H1 (cell line): ENCODE measurements at regions not wholly inside any gene's neighbourhood (a gene's known extent, or its start where the extent isn't known, plus 50 kb on each side); places are given as distances from the start of the nearest gene placed in this dataset.

Experiments
- CTCF ChIA-PET: fragments of 300-600 bp; sonication (Branson Sonifier 250); formaldehyde crosslinking; loops from one replicate; lab custom pipeline; 2021; ENCODE audit not compliant: partially characterized antibody; lab: Charles Lee
- POLR2A ChIA-PET: fragments of 300-600 bp; sonication (Branson Sonifier 250); formaldehyde crosslinking; loops from one replicate; lab custom pipeline; 2021; ENCODE audit warnings: inconsistent platforms; ENCODE audit not compliant: partially characterized antibody; lab: Charles Lee
- DNase-seq, 2 experiments: peaks; one replicate each; pipeline versions ENCODE4 v3.0.0 to v3.0.0-alpha.2; 2010 to 2022; ENCODE audit warnings: low spot score in 2 of 2, low read depth in 1 of 2, mixed read lengths in 1 of 2
- FAIRE-seq: peaks from 2 replicates; lab custom pipeline; 2011; peaks lifted over from hg19 to GRCh38; lab: Jason Lieb, UNC
- H2AFZ ChIP-seq: 2 replicates; pipeline ENCODE4 v1.8.1; 2012; ENCODE audit warnings: low read length, inconsistent platforms
- H2AK5ac ChIP-seq: 2 replicates; pipeline ENCODE4 v1.6.1; 2013; ENCODE audit warnings: low read depth, low read length
- H2BK120ac ChIP-seq: replicated peaks from 2 replicates; pipeline ENCODE3; 2013; ENCODE audit warnings: low read depth, low read length, inconsistent platforms
- H2BK12ac ChIP-seq: 2 replicates; pipeline ENCODE4 v1.6.1; 2013; ENCODE audit warnings: low read depth, low read length
- H2BK15ac ChIP-seq: 2 replicates; pipeline ENCODE4 v1.6.1; 2013; ENCODE audit warnings: low read length
- H2BK20ac ChIP-seq: 2 replicates; pipeline ENCODE4 v1.6.1; 2013; ENCODE audit warnings: low read length
- H2BK5ac ChIP-seq: 2 replicates; pipeline ENCODE4 v1.6.1; 2013; ENCODE audit warnings: low read depth, low read length
- H3K14ac ChIP-seq: 2 replicates; pipeline ENCODE4 v1.6.1; 2013; ENCODE audit warnings: inconsistent platforms; ENCODE audit not compliant: insufficient read length
- H3K18ac ChIP-seq: 2 replicates; pipeline ENCODE4 v1.6.1; 2013; ENCODE audit warnings: low read length; ENCODE audit errors: extremely low read depth
- H3K23ac ChIP-seq: 2 replicates; pipeline ENCODE4 v1.6.1; 2013; ENCODE audit warnings: inconsistent platforms; ENCODE audit not compliant: insufficient read length
- H3K23me2 ChIP-seq: 2 replicates; pipeline ENCODE4 v1.6.1; 2013; ENCODE audit warnings: low read depth, low read length
- H3K27ac ChIP-seq: 2 replicates; pipeline ENCODE4 v1.6.1; 2011; ENCODE audit warnings: low read depth, low read length, inconsistent platforms
- H3K27me3 ChIP-seq, 4 experiments: replicated peaks in 1 of 4; 1 replicate in 1 of 4; 2 replicates in 3 of 4; pipeline versions ENCODE4 v1.6.1 to v1.8.1; 2011 to 2013; ENCODE audit warnings: low read length in 3 of 4, mild to moderate bottlenecking in 3 of 4, inconsistent platforms in 2 of 4, mixed read lengths in 2 of 4, moderate library complexity in 1 of 4; ENCODE audit not compliant: control insufficient read depth in 3 of 4, insufficient read depth in 3 of 4; ENCODE audit errors: extremely low read depth in 1 of 4
- H3K36me3 ChIP-seq, 4 experiments: 2 replicates each; pipeline versions ENCODE4 v1.6.1 to v1.8.1; 2011 to 2013; ENCODE audit warnings: mild to moderate bottlenecking in 4 of 4, low read length in 3 of 4, moderate library complexity in 2 of 4, control low read depth in 1 of 4, inconsistent platforms in 1 of 4; ENCODE audit not compliant: insufficient read depth in 4 of 4, control insufficient read depth in 2 of 4
- H3K4ac ChIP-seq: replicated peaks from 2 replicates; pipeline ENCODE3; 2013; ENCODE audit warnings: low read length, low read depth, mixed read lengths, inconsistent platforms; ENCODE audit not compliant: insufficient read length
- H3K4me1 ChIP-seq, 4 experiments: replicated peaks in 1 of 4; 1 replicate in 1 of 4; 2 replicates in 3 of 4; pipeline versions ENCODE4 v1.6.1 to v1.8.1; 2011 to 2013; ENCODE audit warnings: low read length in 3 of 4, inconsistent platforms in 2 of 4, mixed read lengths in 1 of 4; ENCODE audit not compliant: insufficient read depth in 4 of 4, control insufficient read depth in 3 of 4
- H3K4me2 ChIP-seq, 2 experiments: 2 replicates each; pipeline versions ENCODE4 v1.6.1 to v1.8.1; 2011 to 2013; ENCODE audit warnings: low read depth in 2 of 2, low read length in 2 of 2, control low read depth in 1 of 2, inconsistent platforms in 1 of 2, mild to moderate bottlenecking in 1 of 2; ENCODE audit not compliant: insufficient read depth in 1 of 2
- H3K4me3 ChIP-seq, 4 experiments: fragments of 200-600, 300-600 bp in 1 of 4; sonication (generic), shearing (Covaris generic), sonication (Bioruptor Twin) in 1 of 4; 2 replicates each; pipeline versions ENCODE4 v1.5.1 to v1.8.1; 2011 to 2016; ENCODE audit warnings: low read length in 4 of 4, low read depth in 3 of 4, control low read depth in 2 of 4, inconsistent platforms in 2 of 4, mild to moderate bottlenecking in 2 of 4, mixed read lengths in 1 of 4, moderate library complexity in 1 of 4; ENCODE audit not compliant: insufficient read depth in 2 of 4; ENCODE audit errors: extremely low read depth in 1 of 4
- H3K56ac ChIP-seq: replicated peaks from 2 replicates; pipeline ENCODE3; 2013; ENCODE audit warnings: low read depth, mild to moderate bottlenecking, mixed read lengths, low read length, inconsistent platforms; ENCODE audit not compliant: insufficient read length
- H3K79me1 ChIP-seq: 2 replicates; pipeline ENCODE4 v1.6.1; 2013; ENCODE audit warnings: low read depth, low read length, control low read depth
- H3K79me2 ChIP-seq, 2 experiments: 2 replicates each; pipeline versions ENCODE4 v1.6.1 to v1.8.1; 2012 to 2013; ENCODE audit warnings: low read length in 2 of 2, mild to moderate bottlenecking in 2 of 2, inconsistent platforms in 1 of 2; ENCODE audit not compliant: insufficient read depth in 2 of 2, control insufficient read depth in 1 of 2
- H3K9ac ChIP-seq, 4 experiments: replicated peaks in 1 of 4; 1 replicate in 1 of 4; 2 replicates in 3 of 4; pipeline versions ENCODE4 v1.6.1 to v1.8.1; 2011 to 2013; ENCODE audit warnings: low read depth in 3 of 4, low read length in 3 of 4, control low read depth in 2 of 4, mild to moderate bottlenecking in 2 of 4, moderate library complexity in 2 of 4, inconsistent platforms in 1 of 4; ENCODE audit errors: extremely low read depth in 1 of 4
- H3K9me3 ChIP-seq, 2 experiments: 2 replicates each; pipeline versions ENCODE4 v1.6.1 to v1.8.1; 2012 to 2013; ENCODE audit warnings: mild to moderate bottlenecking in 2 of 2, moderate library complexity in 2 of 2, control low read depth in 1 of 2, inconsistent platforms in 1 of 2, low read depth in 1 of 2, low read length in 1 of 2, mixed read lengths in 1 of 2; ENCODE audit not compliant: insufficient read depth in 2 of 2
- H4K20me1 ChIP-seq, 2 experiments: replicated peaks in 1 of 2; 2 replicates each; pipeline versions ENCODE3 to v1.8.1; 2011 to 2013; ENCODE audit warnings: inconsistent platforms in 2 of 2, low read length in 2 of 2, mild to moderate bottlenecking in 1 of 2; ENCODE audit not compliant: insufficient read depth in 2 of 2, control insufficient read depth in 1 of 2
- H4K5ac ChIP-seq: 2 replicates; pipeline ENCODE4 v1.6.1; 2013; ENCODE audit warnings: low read length, low read depth, mixed read lengths, inconsistent platforms; ENCODE audit not compliant: insufficient read length
- H4K8ac ChIP-seq: 2 replicates; pipeline ENCODE4 v1.8.0; 2013; ENCODE audit warnings: mild to moderate bottlenecking, moderate library complexity, low read length, inconsistent platforms; ENCODE audit not compliant: insufficient read depth; ENCODE audit errors: extremely low read depth
- H4K91ac ChIP-seq: replicated peaks from 2 replicates; pipeline ENCODE3; 2013; ENCODE audit warnings: low read length, mixed read lengths, inconsistent platforms; ENCODE audit not compliant: insufficient read length
- EP300 ChIP-seq, 2 experiments: IDR thresholded peaks; 1 replicate in 1 of 2; 2 replicates in 1 of 2; pipeline ENCODE4 v1.6.1; 2011 to 2012; ENCODE audit warnings: low read depth in 2 of 2, low read length in 2 of 2, mild to moderate bottlenecking in 2 of 2, borderline replicate concordance in 1 of 2, inconsistent platforms in 1 of 2, moderate library complexity in 1 of 2
- HDAC2 ChIP-seq, 2 experiments: fragments of 300-600 bp in 1 of 2; sonication (generic) in 1 of 2; IDR thresholded peaks; 2 replicates each; pipeline ENCODE4 v1.6.1; 2011 to 2012; ENCODE audit warnings: low read depth in 2 of 2, low read length in 2 of 2, mild to moderate bottlenecking in 2 of 2, moderate library complexity in 2 of 2, borderline replicate concordance in 1 of 2, inconsistent platforms in 1 of 2
- KDM4A ChIP-seq: IDR thresholded peaks from one replicate; pipeline ENCODE4 v1.7.1; 2012; ENCODE audit warnings: low read depth, mild to moderate bottlenecking, moderate library complexity, low read length, inconsistent platforms; ENCODE audit not compliant: severe bottlenecking
- TAF7 ChIP-seq: optimal IDR thresholded peaks from 2 replicates; pipeline ENCODE3; 2011; ENCODE audit warnings: low read depth, mild to moderate bottlenecking, inconsistent platforms, low read length, moderate library complexity, borderline replicate concordance
- TCF12 ChIP-seq: IDR thresholded peaks from 2 replicates; pipeline ENCODE4 v1.6.1; 2011; ENCODE audit warnings: low read depth, mild to moderate bottlenecking, low read length
- TEAD4 ChIP-seq: IDR thresholded peaks from 2 replicates; pipeline ENCODE4 v1.6.1; 2012; ENCODE audit warnings: low read depth, low read length, inconsistent platforms, mixed read lengths
- WGBS, 2 experiments: shearing (Covaris generic) in 1 of 2; methylation state at CpG; one replicate each; pipeline versions ENCODE4 v1.1.6 to v1.1.7; 2013 to 2015; ENCODE audit warnings: low lambda C conversion rate in 2 of 2, mixed read lengths in 2 of 2, inconsistent platforms in 1 of 2, low coverage in 1 of 2, missing lambda C conversion rate in 1 of 2; ENCODE audit not compliant: insufficient replicate concordance in 2 of 2, insufficient coverage in 1 of 2, insufficient read length in 1 of 2; ENCODE audit errors: extremely low coverage in 1 of 2, missing lambda C conversion rate in 1 of 2; 5-methylcytosine and 5-hydroxymethylcytosine counted together
- TF ChIP-seq, protein P1 (sequence below): IDR thresholded peaks from 2 replicates; pipeline ENCODE4 v1.6.1; 2012; ENCODE audit warnings: low read length, inconsistent platforms

DNA sequence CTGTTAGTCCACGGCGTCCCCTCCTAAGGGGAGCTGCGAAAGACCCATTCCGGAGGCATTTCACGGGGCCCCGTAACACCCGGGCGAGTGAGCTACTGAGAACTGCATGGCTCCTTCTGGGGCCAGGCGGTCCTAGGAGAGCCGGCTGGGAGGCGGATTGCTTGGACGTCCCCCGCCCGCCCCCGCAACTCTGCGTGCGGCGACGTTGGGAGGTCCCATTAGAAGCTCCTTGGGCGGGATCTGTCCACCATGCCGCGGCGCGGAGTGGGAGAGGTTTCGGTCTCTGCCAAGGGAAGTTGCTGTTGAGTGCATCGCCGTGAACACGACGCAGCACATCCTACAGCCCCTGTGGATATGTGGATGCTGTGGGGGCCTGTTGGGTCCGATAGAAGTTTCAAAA, 85.4 kb upstream of the IGFBP7 start:
- no peak overlapping the region; the same call in 1 of the 2 replicates for H4K8ac ChIP-seq
- no peak overlapping the region for H2BK120ac ChIP-seq
- H2BK12ac ChIP-seq = no peak overlapping the region
- H3K79me1 ChIP-seq = no peaks in the 10 kb centered on the region
- no peak overlapping the region for H3K4ac ChIP-seq
- ChIA-PET POLR2A (no interaction called here), CTCF (interaction anchor here (1.1 kb wide), 1 partner anchor 10 kb away, joined by 3 read pairs; no protein-coding TSS in a partner anchor)
- no peak overlapping the region for H3K18ac ChIP-seq
- WGBS, 2 experiments = 95% methylated on average over 30 of the region's 30 CpGs; no CpG with 5 or more reads in 1 of the 2 experiments
- H3K27ac ChIP-seq = no peak overlapping the region
- no peak overlapping the region for H4K5ac ChIP-seq
- H3K36me3 ChIP-seq = no peaks in the 10 kb centered on the region
- H4K91ac ChIP-seq = no peak overlapping the region
- no peak overlapping the region for H3K4me2 ChIP-seq
- no peak overlapping the region for H2AK5ac ChIP-seq
- H3K79me2 ChIP-seq = no peaks in the 10 kb centered on the region
- peaks cover 12 to 29% (median 19%) of the 10 kb centered on the region in 4 experiments for H3K4me1 ChIP-seq
- no peak overlapping the region for H2AFZ ChIP-seq
- H3K56ac ChIP-seq = no peak overlapping the region
- H3K23me2 ChIP-seq = 0 out of 2 replicates have a peak, but pooled peaks cover 2% of the 10 kb centered on the region
- no peak overlapping the region for H2BK5ac ChIP-seq
- TF ChIP-seq, protein P1, sequence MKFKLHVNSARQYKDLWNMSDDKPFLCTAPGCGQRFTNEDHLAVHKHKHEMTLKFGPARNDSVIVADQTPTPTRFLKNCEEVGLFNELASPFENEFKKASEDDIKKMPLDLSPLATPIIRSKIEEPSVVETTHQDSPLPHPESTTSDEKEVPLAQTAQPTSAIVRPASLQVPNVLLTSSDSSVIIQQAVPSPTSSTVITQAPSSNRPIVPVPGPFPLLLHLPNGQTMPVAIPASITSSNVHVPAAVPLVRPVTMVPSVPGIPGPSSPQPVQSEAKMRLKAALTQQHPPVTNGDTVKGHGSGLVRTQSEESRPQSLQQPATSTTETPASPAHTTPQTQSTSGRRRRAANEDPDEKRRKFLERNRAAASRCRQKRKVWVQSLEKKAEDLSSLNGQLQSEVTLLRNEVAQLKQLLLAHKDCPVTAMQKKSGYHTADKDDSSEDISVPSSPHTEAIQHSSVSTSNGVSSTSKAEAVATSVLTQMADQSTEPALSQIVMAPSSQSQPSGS = no peak
- TF ChIP-seq HDAC2 (IDR thresholded peaks at IDR 0.05; ENCODE audit: borderline replicate concordance in 1 of 2, low read depth in 2 of 2, low read length in 2 of 2) (no peak), TCF12 (no peak), EP300 (IDR thresholded peaks at IDR 0.05; ENCODE audit: borderline replicate concordance in 1 of 2, low read depth in 2 of 2, low read length in 2 of 2) (no peak), TAF7 (no peak), KDM4A (no peak), TEAD4 (no peak)
- H2BK20ac ChIP-seq = no peak overlapping the region
- no peak overlapping the region for H3K4me3 ChIP-seq
- H3K23ac ChIP-seq = no peak overlapping the region
- no peak overlapping the region for H3K9ac ChIP-seq
- H3K27me3 ChIP-seq = peaks cover 2 to 18% (median 11%) of the 10 kb centered on the region in 4 experiments; a peak in 6 of 7 replicates
- DNase-seq (no peak), FAIRE-seq (no peak)
- H2BK15ac ChIP-seq = no peak overlapping the region
- H3K14ac ChIP-seq = no peak overlapping the region
- H3K9me3 ChIP-seq = no peaks in the 10 kb centered on the region
- H4K20me1 ChIP-seq = no peaks in the 10 kb centered on the region
